ENCODE measurements at regions not wholly inside any gene's neighbourhood (a gene's known extent, or its start where the extent isn't known, plus 50 kb on each side); places are given as distances from the start of the nearest gene placed in this dataset.

GRCh38 chr14:97841762-97842161 lies 1044.6 kb downstream of the VRK1 start:
- Histone ChIP-seq H3K4me2 (ENCODE audit: low read length) (no peak overlapping the region), H2AFZ (no peak overlapping the region), H3K27me3 (ENCODE audit: control insufficient read depth, insufficient read depth, low read length) (no peaks in the 10 kb centered on the region), H3K4me1 (no peaks in the 10 kb centered on the region), H3K9ac (no peak overlapping the region), H3K36me3 (ENCODE audit: control insufficient read depth, insufficient read depth, low read length) (no peaks in the 10 kb centered on the region), H3K9me3 (ENCODE audit: control insufficient read depth, low read length) (no peaks in the 10 kb centered on the region), H3K4me3 (ENCODE audit: low read depth, low read length) (no peak overlapping the region), H3K27ac (no peak overlapping the region), H3K79me2 (no peaks in the 10 kb centered on the region)
- TF ChIP-seq CTCF (IDR thresholded peaks at IDR 0.05) = no peak

GRCh38 chr14:97843066-97843465 lies 1045.9 kb downstream of the VRK1 start:
- no peak for TF ChIP-seq CTCF (IDR thresholded peaks at IDR 0.05)
- Histone ChIP-seq H3K36me3 (ENCODE audit: control insufficient read depth, insufficient read depth, low read length) (no peaks in the 10 kb centered on the region), H3K27me3 (ENCODE audit: control insufficient read depth, insufficient read depth, low read length) (no peaks in the 10 kb centered on the region), H3K4me2 (ENCODE audit: low read length) (no peak overlapping the region), H3K27ac (no peak overlapping the region), H3K4me3 (ENCODE audit: low read depth, low read length) (no peak overlapping the region), H3K79me2 (no peaks in the 10 kb centered on the region), H3K4me1 (no peaks in the 10 kb centered on the region), H3K9me3 (ENCODE audit: control insufficient read depth, low read length) (no peaks in the 10 kb centered on the region), H2AFZ (no peak overlapping the region), H3K9ac (no peak overlapping the region)

- H3K9ac ChIP-seq = no peak overlapping the region
- TF ChIP-seq CTCF (IDR thresholded peaks at IDR 0.05) = no peak
- no peaks in the 10 kb centered on the region for H3K36me3 ChIP-seq (ENCODE audit: control insufficient read depth, insufficient read depth, low read length)
- no peaks in the 10 kb centered on the region for H3K79me2 ChIP-seq
- H3K27me3 ChIP-seq (ENCODE audit: control insufficient read depth, insufficient read depth, low read length) = no peaks in the 10 kb centered on the region
- no peak overlapping the region for H2AFZ ChIP-seq
- no peaks in the 10 kb centered on the region for H3K9me3 ChIP-seq (ENCODE audit: control insufficient read depth, low read length)
- no peak overlapping the region for H3K4me3 ChIP-seq (ENCODE audit: low read depth, low read length)
- H3K4me2 ChIP-seq (ENCODE audit: low read length) = no peak overlapping the region
- no peaks in the 10 kb centered on the region for H3K4me1 ChIP-seq
- no peak overlapping the region for H3K27ac ChIP-seq
Observed at GRCh38 chr14:97844042-97844441, 1046.9 kb downstream of the VRK1 start.

GRCh38 chr14:97846156-97846555 lies 1049.0 kb downstream of the VRK1 start:
- H3K4me2 ChIP-seq (ENCODE audit: low read length) = no peak overlapping the region
- H3K36me3 ChIP-seq (ENCODE audit: control insufficient read depth, insufficient read depth, low read length) = no peaks in the 10 kb centered on the region

More at GRCh38 chr14:97846156-97846555, 1049.0 kb downstream of the VRK1 start:
- no peaks in the 10 kb centered on the region for H3K27me3 ChIP-seq (ENCODE audit: control insufficient read depth, insufficient read depth, low read length)
- H3K27ac ChIP-seq = no peak overlapping the region
- H3K4me3 ChIP-seq (ENCODE audit: low read depth, low read length) = no peak overlapping the region
- no peak overlapping the region for H3K9ac ChIP-seq
- H2AFZ ChIP-seq = no peak overlapping the region
- H3K9me3 ChIP-seq (ENCODE audit: control insufficient read depth, low read length) = no peaks in the 10 kb centered on the region
- H3K79me2 ChIP-seq = no peaks in the 10 kb centered on the region
- TF ChIP-seq CTCF (IDR thresholded peaks at IDR 0.05) = no peak
- no peaks in the 10 kb centered on the region for H3K4me1 ChIP-seq
